HG03432 (cell line): ENCODE measurements at regions not wholly inside any gene's neighbourhood (a gene's known extent, or its start where the extent isn't known, plus 50 kb on each side); places are given as distances from the start of the nearest gene placed in this dataset.

Experiments
- ATAC-seq: cut with Tn5 transposase; IDR thresholded peaks from one replicate; pipeline ENCODE4 v1.9.1; 2021; ENCODE audit warnings: mild to moderate bottlenecking, moderate library complexity; ENCODE audit not compliant: unreplicated experiment

DNA sequence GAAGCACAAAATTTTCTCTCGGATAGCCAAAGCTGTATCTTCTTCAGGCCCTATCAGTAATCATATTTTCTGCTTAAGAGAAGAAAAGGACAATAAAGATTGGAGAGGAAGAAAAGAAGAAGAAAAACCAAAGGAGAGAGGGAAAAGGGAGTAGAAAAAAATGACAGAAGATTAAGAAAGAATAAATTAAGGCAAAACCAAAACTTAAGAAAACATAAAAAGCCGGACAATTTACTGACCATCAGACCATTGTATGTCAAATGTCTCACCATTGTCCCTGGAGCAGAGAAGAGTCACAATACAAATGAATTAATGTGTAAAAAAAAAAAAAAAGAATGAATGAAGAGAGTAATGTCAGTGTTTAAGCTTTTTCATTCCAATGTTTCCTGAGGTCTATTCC is 1274.8 kb downstream of the FSCB start:
- no peak for ATAC-seq

DNA sequence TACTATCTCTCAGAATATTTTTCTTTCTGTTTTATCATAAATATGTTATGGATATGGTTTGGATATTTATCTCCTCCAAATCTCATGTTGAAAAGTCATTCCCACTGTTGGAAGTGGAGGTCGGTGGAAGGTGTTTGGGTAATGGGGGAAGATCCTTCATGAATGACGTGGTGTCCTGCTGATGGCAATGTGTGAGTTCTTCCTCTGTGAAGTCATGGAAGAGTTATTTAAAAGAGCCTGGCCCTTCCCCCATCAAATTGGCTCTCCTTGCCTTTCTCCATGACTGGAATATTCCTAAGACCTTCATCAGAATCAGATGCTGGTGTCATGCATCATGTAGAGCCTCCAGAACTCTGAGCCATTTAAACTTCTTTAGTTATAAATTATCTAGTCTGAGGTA is 1291.6 kb downstream of the FSCB start:
- no peak for ATAC-seq

DNA sequence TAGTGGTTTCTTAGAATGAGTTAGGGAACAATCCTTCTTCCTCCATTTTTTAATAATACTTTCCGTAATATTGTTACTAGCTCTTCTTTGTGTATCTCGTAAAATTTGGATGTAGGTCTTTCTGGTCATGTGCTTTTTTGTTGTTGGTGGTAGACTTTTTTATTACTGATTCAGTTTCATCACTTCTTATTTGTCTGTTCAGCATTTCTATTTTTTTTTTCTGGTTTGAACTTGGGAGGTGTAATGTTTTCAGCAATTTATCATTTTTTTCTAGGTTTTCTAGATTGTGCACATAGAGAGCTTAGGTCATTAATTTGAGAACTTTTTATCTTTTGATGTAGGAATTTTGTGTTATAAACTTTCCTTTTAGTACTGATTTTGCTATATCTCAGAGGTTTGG is 1299.9 kb downstream of the FSCB start:
- ATAC-seq, result no peak

GRCh38 chr14:43204816-43205215 is 1302.3 kb downstream of the FSCB start:
- ATAC-seq, result no peak

- no peak for ATAC-seq
Observed at GRCh38 chr14:43200519-43200918, 1306.6 kb downstream of the FSCB start.

GRCh38 chr14:43198465-43198864 is 1308.6 kb downstream of the FSCB start:
- no peak for ATAC-seq

- ATAC-seq, result no peak
Observed at GRCh38 chr14:43184540-43184939, 1322.5 kb downstream of the FSCB start.

GRCh38 chr14:43183916-43184315 is 1323.2 kb downstream of the FSCB start:
- no peak for ATAC-seq

- no peak for ATAC-seq
Observed at GRCh38 chr14:43175896-43176295, 1331.2 kb downstream of the FSCB start.

DNA sequence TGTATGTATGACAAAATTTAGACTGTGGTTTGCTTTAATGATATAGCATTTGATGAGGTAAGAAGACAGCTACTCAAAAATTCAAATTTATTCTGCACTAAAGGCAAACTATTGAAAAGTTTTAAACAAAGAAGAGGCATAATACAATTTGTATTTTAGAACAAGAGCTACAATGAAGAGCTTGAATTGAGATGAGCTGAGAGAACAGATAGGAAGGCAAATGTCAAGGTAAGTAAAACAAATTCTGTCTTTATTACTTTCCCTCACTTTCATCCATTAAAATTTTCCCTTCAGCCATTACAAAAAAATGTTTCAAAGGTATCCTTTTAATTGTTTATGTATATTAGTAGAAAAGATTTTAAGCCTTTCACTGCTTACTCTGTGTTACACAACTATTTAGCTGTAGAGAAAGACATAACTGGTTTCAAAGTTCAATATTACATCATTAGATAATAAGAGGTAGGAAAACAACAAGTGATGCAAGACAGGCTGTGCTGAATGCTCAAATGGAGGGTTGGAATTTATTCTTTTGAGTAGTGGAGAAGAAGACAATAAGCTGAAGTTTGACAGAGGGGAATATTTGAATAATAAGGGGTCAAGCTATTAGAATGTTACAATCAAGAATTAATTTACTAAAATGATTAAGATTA is 1334.1 kb downstream of the FSCB start:
- ATAC-seq, result no peak

GRCh38 chr14:43169722-43170121 is 1337.4 kb downstream of the FSCB start:
- ATAC-seq, result no peak

DNA sequence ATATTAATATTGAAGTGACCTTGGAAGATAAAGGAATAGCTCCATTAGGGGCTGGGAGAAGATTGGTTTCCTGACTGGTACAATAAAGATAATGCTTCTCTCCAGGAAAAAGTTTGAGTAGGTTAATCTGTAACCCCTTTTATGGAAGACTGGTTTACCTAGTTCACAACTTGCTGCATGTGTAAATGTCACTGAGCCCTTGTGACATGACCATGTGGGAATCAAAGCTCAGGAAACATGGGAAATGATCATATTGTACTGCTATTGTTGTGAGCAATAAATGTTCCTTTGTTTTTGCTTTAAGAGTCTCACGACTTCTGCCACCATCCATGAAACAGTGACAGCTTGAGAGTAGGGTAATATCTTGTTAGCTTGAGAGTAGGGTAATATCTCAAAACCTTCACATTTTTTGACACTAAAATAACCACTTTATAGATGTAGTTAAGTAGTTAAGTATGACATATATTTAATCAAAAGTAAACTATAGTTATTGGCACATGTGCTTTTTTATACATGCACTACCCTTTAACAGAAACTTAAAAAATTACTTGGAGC is 1338.6 kb downstream of the FSCB start:
- ATAC-seq, result no peak

DNA sequence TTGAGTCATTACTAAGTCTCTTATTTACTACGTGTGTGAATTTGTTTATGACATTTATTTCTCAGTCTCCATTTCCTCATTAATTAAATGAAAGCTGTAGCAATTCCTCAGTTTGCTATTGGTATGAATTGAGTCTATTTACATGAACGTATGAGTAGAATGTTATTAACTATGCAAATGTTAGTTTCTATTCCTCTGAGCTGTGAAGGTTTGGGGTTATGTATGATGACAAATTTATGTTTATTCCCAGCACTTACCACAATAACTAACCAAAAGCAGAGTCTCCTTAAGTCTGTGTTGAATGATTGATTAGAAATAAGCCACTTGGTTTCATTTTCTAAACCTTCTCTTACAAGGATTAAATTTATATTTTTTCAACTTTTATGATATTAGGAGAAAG is 1340.9 kb downstream of the FSCB start:
- ATAC-seq, result peak; percentile 68

- no peak for ATAC-seq
Observed at GRCh38 chr14:43165651-43166050, 1341.4 kb downstream of the FSCB start.

DNA sequence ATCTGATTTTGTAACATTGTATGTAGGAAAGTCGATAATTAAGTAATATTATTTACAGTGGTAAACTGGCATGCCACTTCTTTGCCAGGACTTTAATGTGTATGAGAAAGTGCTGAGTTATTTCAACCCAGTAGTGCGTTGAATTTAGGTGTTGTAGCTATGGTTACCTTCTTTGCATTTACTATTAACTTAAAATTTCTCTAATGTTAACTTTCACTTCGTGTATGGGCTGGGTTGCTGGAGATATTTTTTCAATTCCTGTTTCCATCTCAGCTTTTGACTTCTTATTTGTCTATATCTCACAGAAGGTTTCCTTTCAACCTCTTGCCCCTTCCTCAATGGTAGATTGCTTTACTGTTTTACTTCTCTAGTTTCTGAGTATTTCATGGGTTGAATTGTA is 1345.6 kb downstream of the FSCB start:
- peak; percentile 57 for ATAC-seq

- no peak for ATAC-seq
Observed at GRCh38 chr14:43157661-43158060, 1349.4 kb downstream of the FSCB start.

- no peak for ATAC-seq
Observed at GRCh38 chr14:43155924-43156323, 1351.2 kb downstream of the FSCB start.

- no peak for ATAC-seq
Observed at GRCh38 chr14:43155258-43155657, 1351.8 kb downstream of the FSCB start.

DNA sequence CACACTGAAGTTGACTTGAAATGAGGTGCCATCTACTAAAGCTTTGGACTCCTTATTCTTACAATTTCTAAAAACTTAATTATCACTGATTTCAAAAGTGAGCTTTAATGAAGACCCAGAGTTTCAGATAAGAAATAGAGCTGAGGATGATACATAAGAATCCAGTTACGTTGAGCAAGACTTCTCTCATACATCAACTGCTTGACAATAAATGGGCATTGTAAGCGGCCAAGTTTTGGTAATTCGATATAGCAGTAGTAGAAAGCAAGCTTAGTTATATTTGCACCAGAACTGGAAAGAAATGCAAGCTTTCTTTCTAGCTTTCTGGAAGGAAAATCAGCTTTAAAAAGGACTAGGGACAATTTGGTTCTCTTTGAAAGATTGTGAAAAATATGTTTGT is 1359.6 kb downstream of the FSCB start:
- ATAC-seq, result no peak

- ATAC-seq, result no peak
Observed at GRCh38 chr14:43145361-43145760, 1361.7 kb downstream of the FSCB start.

DNA sequence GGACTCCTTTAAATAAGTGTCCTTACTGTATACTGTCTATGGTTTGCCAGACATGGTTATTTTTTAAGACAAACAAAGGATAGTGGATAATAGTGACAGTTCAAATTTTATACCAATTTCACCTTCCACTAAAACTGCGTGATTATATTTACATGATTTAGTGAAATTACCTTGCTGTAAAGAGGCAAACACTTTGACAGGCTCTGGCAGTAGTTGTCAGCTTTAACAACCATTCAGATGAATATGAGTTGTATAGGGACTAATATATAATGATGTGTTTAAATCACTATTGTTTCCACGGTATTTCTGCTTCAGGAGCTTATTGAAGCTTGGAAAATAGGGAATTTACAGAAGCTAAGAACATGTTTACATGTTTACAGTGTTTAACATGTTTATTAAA is 1364.0 kb downstream of the FSCB start:
- no peak for ATAC-seq

- ATAC-seq, result no peak
Observed at GRCh38 chr14:43141636-43142191, 1365.4 kb downstream of the FSCB start.

GRCh38 chr14:43140453-43140852 is 1366.6 kb downstream of the FSCB start:
- ATAC-seq, result no peak
